Keratinocyte (primary cell): ENCODE measurements at regions not wholly inside any gene's neighbourhood (a gene's known extent, or its start where the extent isn't known, plus 50 kb on each side); places are given as distances from the start of the nearest gene placed in this dataset.

Experiments used
- CTCF ChIP-seq, 3 experiments: IDR thresholded peaks in 1 of 3; conservative IDR thresholded peaks in 1 of 3; optimal IDR thresholded peaks in 1 of 3; 2 replicates in 2 of 3; 3 replicates in 1 of 3; pipeline versions ENCODE3 to v1.5.1; 2011; ENCODE audit warnings: low read length in 3 of 3, mild to moderate bottlenecking in 3 of 3, moderate library complexity in 2 of 3, control low read depth in 1 of 3, inconsistent platforms in 1 of 3; ENCODE audit not compliant: insufficient read depth in 2 of 3; ENCODE audit errors: extremely low read depth in 1 of 3
- EZH2 ChIP-seq: IDR thresholded peaks from one replicate; pipeline ENCODE4 v1.6.1; 2012; ENCODE audit warnings: inconsistent platforms, mild to moderate bottlenecking, low read length, moderate library complexity

GRCh38 chr22:47928631-47929030, 1166.2 kb downstream of the TBC1D22A start:
- TF ChIP-seq CTCF (optimal IDR thresholded peaks at IDR 0.05 in 1 of 3, IDR thresholded peaks at IDR 0.05 in 1 of 3, conservative IDR thresholded peaks at IDR 0.05 in 1 of 3; ENCODE audit: extremely low read depth in 1 of 3, insufficient read depth in 2 of 3, low read length in 3 of 3) (no peak), EZH2 (no peak)
